Epithelial cell of esophagus (primary cell): ENCODE measurements at regions not wholly inside any gene's neighbourhood (a gene's known extent, or its start where the extent isn't known, plus 50 kb on each side); places are given as distances from the start of the nearest gene placed in this dataset.
"Not testable (repeated sequence)": the region's sequence is repeated elsewhere in the genome, so short reads cannot be mapped to it uniquely, and the experiment has no call there.

ENCODE experiments used
- DNase-seq: peaks from one replicate; pipeline ENCODE4 v3.0.0; 2010; ENCODE audit warnings: low read depth
- H3K4me3 ChIP-seq: 2 replicates; pipeline ENCODE4 v1.5.1; 2011; ENCODE audit warnings: mild to moderate bottlenecking, low read length, control low read depth
- TF ChIP-seq, protein P1 (sequence below): IDR thresholded peaks from 2 replicates; pipeline ENCODE4 v1.5.1; 2011; ENCODE audit warnings: low read depth, mild to moderate bottlenecking, low read length, control low read depth, inconsistent platforms; ENCODE audit not compliant: insufficient read depth; ENCODE audit errors: missing control alignments

DNA sequence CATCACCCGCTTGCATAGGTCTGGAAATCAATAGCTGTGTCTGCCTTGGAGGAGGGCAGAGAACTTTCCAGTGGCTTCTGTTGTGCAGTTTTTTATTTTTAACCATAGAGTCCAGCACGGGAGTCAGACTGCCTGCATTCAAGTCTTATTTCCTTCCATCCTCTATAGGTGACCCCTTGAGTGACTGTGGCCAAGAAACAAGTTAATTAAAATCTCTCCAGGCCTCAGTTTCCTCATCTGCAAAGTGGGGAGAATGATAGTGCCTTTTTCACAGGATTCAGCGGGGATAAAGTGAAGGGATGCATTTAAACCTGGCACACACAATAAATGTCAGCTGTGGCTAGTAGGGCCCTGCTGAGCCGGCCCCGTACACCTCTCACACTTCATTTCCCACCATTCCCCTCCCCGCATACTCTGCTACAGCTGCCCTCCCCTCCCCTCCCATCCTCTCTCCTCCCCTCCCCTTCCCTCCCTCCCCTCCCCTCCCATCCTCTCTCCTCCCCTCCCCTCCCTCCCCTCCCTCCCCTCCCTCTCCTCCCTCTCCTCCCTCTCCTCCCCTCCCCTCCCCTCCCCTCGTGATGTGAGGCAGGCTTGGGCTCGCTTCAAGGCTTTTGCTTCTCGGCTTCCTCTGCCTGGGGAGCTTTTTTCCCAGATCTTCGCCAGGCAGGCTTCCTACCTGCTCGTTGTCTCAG is 150.5 kb downstream of the TFAP2C start:
- no peak overlapping the region for H3K4me3 ChIP-seq
- peak; percentile 36 for DNase-seq
- TF ChIP-seq, protein P1, sequence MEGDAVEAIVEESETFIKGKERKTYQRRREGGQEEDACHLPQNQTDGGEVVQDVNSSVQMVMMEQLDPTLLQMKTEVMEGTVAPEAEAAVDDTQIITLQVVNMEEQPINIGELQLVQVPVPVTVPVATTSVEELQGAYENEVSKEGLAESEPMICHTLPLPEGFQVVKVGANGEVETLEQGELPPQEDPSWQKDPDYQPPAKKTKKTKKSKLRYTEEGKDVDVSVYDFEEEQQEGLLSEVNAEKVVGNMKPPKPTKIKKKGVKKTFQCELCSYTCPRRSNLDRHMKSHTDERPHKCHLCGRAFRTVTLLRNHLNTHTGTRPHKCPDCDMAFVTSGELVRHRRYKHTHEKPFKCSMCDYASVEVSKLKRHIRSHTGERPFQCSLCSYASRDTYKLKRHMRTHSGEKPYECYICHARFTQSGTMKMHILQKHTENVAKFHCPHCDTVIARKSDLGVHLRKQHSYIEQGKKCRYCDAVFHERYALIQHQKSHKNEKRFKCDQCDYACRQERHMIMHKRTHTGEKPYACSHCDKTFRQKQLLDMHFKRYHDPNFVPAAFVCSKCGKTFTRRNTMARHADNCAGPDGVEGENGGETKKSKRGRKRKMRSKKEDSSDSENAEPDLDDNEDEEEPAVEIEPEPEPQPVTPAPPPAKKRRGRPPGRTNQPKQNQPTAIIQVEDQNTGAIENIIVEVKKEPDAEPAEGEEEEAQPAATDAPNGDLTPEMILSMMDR: no peak

DNA sequence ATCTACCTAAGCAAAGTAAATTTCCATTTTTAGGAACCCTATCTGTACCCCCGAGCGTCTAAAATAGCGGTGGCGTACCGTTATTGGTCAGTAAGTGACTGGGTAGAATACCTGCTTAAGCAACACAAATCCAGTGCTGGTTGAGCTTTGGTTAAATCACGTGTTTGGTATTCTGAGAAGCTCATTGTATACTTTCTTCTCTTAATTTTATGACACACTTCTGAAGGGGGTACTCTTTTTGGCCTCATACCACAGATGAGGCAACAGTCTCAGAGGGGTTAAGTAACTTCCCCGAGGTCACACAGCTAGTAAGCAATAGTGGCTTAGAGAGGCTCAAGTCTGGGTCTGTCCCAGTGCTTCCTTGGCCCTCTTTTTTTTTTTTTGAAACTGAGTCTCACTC is 151.2 kb downstream of the TFAP2C start:
- H3K4me3 ChIP-seq: no peak overlapping the region
- DNase-seq: no peak
- TF ChIP-seq, protein P1: no peak

GRCh38 chr20:56781108-56781739 is 152.1 kb downstream of the TFAP2C start:
- DNase-seq: no peak
- H3K4me3 ChIP-seq: no peak overlapping the region
- TF ChIP-seq, protein P1: no peak

DNA sequence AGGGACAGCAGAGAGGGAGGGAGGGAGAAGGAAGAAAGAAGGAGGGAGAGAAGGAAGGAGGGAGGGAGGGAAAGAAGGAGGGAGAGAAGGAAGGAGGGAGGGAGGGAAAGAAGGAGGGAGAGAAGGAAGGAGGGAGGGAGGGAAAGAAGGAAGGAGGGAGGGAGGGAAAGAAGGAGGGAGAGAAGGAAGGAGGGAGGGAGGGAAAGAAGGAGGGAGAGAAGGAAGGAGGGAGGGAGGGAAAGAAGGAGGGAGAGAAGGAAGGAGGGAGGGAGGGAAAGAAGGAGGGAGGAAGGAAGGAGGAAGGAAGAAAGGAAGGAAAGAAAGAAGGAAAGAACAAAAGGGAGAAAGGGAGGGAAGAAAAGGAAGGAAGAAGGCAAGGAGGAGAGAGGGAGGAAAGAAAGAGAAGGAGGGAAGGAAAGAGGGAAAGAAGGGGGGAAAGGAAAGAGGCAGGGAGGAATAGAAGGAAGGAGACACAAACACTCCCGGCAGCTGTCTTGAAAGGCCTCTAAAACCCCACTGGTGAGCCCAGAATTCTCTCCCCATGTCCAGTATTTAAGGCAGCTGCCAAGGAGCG is 153.0 kb downstream of the TFAP2C start:
- not testable (repeated sequence) for H3K4me3 ChIP-seq, DNase-seq

DNA sequence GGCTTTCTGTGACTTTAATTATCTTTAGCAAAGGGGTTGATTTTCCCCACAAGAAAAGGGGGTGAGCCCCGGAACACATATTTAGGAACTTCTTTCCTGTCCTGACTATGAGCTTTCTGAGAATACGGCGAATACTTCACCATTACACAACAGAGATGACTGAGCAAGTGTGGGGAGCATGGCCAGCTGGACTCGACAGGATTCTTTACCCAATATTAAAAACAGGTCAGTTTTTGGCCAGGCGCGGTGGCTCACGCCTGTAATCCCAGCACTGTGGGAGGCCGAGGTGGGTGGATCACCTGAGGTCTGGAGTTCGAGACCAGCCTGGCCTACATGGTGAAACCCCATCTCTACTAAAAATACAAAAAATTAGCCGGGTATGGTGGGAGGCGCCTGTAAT is 153.7 kb downstream of the TFAP2C start:
- not testable (repeated sequence) for DNase-seq, H3K4me3 ChIP-seq

DNA sequence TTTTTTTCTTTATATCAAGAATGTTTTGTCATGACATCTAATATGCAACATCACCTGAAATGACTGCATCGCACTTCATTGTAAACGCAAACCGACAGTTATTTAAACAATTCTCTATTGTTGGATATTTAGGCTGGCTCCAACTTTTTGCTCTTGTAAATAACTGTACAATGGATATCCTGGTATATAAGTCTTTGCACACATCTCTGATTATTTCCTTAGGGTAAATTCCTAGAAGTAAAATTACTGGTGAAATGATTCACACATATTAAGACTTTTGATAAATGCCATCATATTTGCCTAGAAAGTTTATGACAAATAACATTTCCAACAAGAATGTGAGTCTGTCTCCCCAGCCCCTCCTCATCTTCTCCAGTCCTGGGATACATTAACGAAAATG is 154.7 kb downstream of the TFAP2C start:
- H3K4me3 ChIP-seq: no peak overlapping the region
- TF ChIP-seq, protein P1: no peak
- DNase-seq: no peak

DNA sequence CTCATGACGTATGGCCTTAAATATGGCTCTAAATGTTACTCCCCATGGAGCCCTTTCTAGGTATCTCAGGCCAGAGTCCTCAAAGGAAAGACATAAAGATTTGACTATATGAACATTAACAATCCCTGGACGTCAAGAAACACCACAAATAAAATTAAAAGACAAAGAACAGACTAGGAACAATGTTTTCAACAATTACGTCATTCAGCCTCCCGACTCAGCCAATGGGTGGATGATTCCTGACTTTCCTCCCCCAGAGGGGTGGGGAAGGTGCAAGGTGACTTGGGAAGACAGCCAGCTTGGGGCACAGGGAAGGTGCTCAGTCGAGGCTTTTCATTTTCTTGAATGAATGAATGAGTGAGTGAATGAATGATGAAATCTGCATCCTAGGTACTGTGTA is 157.4 kb downstream of the TFAP2C start:
- TF ChIP-seq, protein P1: no peak

More for the DNA sequence above, 157.4 kb downstream of the TFAP2C start:
- no peak overlapping the region for H3K4me3 ChIP-seq
- no peak for DNase-seq
